ENCODE measurements at regions not wholly inside any gene's neighbourhood (a gene's known extent, or its start where the extent isn't known, plus 50 kb on each side); places are given as distances from the start of the nearest gene placed in this dataset.

DNA sequence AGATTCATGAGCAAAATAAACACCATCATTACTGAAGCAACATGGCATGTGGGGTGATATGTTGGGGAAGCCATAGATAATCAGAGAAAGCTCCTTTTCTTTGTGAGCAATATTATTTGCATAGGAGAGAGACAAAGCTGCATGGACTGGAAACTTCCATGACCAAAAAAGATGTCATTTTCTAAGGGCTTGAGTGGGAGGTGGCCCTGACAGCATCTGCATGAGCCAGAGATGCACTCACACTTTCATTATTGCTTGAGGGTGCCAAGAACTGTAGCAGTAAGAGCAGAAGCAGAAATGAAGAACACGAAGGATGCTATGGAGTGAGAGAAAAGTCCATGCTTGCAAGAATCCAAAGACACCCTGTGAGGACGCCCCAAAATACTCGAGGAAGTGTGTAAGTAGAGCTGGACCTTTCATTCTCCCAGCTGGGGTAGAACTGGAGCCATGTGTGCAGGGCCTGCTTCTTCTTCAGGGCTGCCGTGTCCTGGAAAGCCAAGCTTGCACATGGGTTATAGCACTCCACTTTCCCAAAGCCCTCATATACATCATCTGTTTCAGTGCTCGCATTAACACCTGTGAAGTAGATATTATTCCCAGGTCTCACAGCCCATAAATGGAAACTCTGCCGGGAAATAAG lies 851.2 kb downstream of the DHX35 start:
- H3K27ac ChIP-seq: no peak overlapping the region
- TF ChIP-seq, protein P1, sequence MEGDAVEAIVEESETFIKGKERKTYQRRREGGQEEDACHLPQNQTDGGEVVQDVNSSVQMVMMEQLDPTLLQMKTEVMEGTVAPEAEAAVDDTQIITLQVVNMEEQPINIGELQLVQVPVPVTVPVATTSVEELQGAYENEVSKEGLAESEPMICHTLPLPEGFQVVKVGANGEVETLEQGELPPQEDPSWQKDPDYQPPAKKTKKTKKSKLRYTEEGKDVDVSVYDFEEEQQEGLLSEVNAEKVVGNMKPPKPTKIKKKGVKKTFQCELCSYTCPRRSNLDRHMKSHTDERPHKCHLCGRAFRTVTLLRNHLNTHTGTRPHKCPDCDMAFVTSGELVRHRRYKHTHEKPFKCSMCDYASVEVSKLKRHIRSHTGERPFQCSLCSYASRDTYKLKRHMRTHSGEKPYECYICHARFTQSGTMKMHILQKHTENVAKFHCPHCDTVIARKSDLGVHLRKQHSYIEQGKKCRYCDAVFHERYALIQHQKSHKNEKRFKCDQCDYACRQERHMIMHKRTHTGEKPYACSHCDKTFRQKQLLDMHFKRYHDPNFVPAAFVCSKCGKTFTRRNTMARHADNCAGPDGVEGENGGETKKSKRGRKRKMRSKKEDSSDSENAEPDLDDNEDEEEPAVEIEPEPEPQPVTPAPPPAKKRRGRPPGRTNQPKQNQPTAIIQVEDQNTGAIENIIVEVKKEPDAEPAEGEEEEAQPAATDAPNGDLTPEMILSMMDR (conservative IDR thresholded peaks at IDR 0.05): no peak

DNA sequence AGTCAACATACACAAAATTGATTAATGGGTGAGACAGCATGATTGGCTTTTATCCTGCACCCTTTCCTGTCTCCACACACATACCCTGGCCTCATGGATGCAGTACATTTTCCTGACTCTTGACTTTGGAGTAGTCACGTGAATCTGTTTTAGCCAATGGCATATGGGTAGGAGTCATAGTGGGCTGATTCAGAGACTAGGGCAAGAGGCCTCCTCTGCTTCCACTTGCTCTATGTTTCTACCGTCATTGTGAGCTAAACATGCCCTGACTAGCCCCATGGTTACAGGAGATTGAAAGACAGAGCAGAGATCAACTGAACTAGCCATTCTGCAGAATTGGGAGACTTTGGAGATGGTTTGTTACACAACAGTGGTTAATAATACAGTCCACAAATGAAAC lies 850.0 kb downstream of the DHX35 start:
- TF ChIP-seq, protein P1 (conservative IDR thresholded peaks at IDR 0.05): no peak
- no peak overlapping the region for H3K27ac ChIP-seq

DNA sequence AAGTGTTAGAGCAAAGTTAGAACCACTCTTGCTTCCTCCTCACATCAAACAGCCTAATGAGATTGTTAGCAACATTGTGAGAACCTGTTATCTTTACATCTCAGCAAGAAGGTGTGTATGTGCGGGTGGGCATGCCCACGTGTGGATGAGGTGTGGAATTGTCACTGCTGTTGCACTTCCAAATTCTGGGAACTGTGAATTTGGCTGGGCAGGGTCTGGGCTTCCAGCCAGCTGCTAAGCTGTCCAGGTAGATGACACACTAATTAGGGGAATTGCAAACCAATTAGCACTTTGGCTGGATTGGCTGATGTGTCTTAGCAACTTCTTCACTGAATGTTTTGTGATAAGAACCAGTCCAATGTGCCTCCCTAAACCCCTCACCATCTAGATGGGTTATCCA lies 848.2 kb downstream of the DHX35 start:
- H3K27ac ChIP-seq: no peak overlapping the region
- TF ChIP-seq, protein P1 (conservative IDR thresholded peaks at IDR 0.05): no peak

DNA sequence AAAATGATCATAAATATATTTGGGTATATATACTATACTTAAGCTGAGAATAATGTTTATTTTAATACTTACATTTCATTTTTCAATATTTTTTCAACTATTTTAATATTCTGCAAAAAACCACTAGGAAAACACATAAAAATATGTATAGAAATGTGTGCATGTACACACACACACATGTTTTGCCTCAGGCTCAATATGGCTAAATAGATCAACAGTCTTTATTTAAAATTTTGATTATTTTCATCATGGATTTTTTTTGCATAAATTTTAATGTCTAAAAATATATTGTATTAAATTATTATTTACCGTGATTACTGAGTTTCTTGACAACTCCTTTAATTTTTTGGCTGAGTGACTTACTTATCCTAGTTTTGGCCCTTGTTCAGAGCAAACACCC lies 846.5 kb downstream of the DHX35 start:
- no peak overlapping the region for H3K27ac ChIP-seq
- TF ChIP-seq, protein P1 (conservative IDR thresholded peaks at IDR 0.05): no peak

DNA sequence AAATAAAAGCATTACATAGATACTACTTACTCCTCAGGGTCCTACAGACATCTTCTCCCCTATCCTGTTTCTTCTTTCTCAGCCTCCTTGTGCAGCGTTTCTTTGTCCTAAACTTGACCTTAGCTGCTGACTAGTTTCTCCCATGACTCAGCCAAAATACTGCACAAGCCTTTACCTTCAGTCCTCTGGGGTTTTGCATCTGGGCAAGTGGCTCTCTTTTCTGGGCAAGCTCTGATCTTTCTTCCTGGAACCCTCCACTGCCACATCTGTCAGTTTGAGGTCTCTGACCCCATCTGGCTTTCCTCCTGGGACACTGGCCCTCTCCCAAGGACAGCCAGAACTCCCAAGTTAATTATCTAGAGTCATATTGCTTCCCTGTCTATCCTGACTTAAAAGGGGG lies 838.4 kb downstream of the DHX35 start:
- TF ChIP-seq, protein P1 (conservative IDR thresholded peaks at IDR 0.05): no peak
- no peak overlapping the region for H3K27ac ChIP-seq

DNA sequence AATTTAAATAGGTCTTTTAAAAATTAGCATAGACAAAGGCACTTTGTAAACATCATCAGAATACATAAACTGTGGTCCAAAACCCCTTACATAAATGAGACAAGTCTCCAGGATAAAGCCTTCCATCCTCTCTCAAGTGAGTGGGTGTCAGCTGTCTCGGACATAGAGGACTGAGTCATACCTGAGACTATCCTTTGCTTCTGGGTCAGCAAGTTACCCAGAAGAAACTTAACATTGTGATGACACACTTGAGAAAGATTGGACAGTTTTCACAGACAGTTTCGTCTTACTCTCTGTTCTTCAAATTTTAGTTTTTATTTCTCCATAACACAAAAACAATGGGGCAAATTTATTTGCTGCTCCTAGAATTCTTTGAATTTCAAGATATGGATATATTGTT lies 838.0 kb downstream of the DHX35 start:
- H3K27ac ChIP-seq: no peak overlapping the region
- TF ChIP-seq, protein P1 (conservative IDR thresholded peaks at IDR 0.05): no peak

DNA sequence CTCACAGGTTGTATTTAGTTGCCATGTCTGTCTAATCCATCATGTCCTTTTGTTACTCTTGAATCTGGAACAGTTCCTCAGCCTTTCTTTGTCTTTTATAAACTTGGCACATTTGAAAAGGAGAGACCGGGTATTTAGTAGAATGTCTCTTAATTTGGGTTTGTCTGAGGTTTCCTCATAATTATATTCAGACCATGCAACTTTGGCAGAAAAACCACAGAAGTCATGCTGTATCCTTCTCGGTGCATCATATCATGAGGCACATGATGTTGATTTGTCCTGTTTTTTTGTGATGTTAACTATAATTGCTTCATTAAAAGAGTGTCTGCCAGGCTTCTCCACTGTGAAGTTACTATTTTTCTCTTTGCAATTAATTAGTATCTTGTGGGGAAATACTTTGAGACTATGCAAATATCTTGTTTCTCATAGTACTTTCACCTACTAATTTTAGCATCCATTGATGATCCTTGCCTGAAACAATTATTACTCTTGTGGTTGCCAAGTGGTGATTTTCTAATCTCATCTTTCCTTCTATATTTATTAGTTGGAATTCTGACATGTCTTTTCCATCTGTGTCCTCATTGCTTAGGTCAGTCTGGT lies 837.3 kb downstream of the DHX35 start:
- no peak overlapping the region for H3K27ac ChIP-seq
- TF ChIP-seq, protein P1 (conservative IDR thresholded peaks at IDR 0.05): no peak

Measured in VCaP (cell line).